SH-SY5Y (cell line): ENCODE measurements at regions not wholly inside any gene's neighbourhood (a gene's known extent, or its start where the extent isn't known, plus 50 kb on each side); places are given as distances from the start of the nearest gene placed in this dataset.

ENCODE experiments used
- GATA2 ChIP-seq: IDR thresholded peaks from 2 replicates; pipeline ENCODE4 v1.6.1; 2011; ENCODE audit warnings: mild to moderate bottlenecking, low read depth, low read length
- GATA3 ChIP-seq: IDR thresholded peaks from 2 replicates; pipeline ENCODE4 v1.6.1; 2011; ENCODE audit warnings: low read depth, mild to moderate bottlenecking, low read length, moderate library complexity

GRCh38 chr2:7882296-7882695 is 799.6 kb upstream of the ID2 start:
- TF ChIP-seq GATA2 (no peak), GATA3 (no peak)
